Astrocyte (in vitro differentiated cells and primary cell): ENCODE measurements at regions not wholly inside any gene's neighbourhood (a gene's known extent, or its start where the extent isn't known, plus 50 kb on each side); places are given as distances from the start of the nearest gene placed in this dataset.

ENCODE experiments used
- DNase-seq: peaks from one replicate; pipeline ENCODE4 v3.0.0-alpha.2; 2010; ENCODE audit warnings: low read depth
- FAIRE-seq: peaks from 2 replicates; lab custom pipeline; 2011; peaks lifted over from hg19 to GRCh38; lab: Jason Lieb, UNC
- H2AFZ ChIP-seq: 2 replicates; pipeline ENCODE4 v1.6.0; 2012; ENCODE audit warnings: low read depth, low read length, inconsistent platforms
- H3K27ac ChIP-seq: 2 replicates; pipeline ENCODE4 v1.5.1; 2011; ENCODE audit warnings: low read depth, low read length, inconsistent platforms
- H3K27me3 ChIP-seq: 2 replicates; pipeline ENCODE4 v1.6.0; 2011; ENCODE audit warnings: low read length, inconsistent platforms; ENCODE audit not compliant: insufficient read depth
- H3K36me3 ChIP-seq: 2 replicates; pipeline ENCODE4 v1.5.1; 2011; ENCODE audit warnings: low read length, inconsistent platforms; ENCODE audit not compliant: insufficient read depth
- H3K4me1 ChIP-seq: 2 replicates; pipeline ENCODE4 v1.5.1; 2011; ENCODE audit warnings: low read length, inconsistent platforms; ENCODE audit not compliant: insufficient read depth
- H3K4me2 ChIP-seq: 2 replicates; pipeline ENCODE4 v1.6.0; 2012; ENCODE audit warnings: low read length, inconsistent platforms
- H3K4me3 ChIP-seq: 2 replicates; pipeline ENCODE4 v1.5.1; 2011; ENCODE audit warnings: low read depth, mild to moderate bottlenecking, low read length, inconsistent platforms; ENCODE audit not compliant: insufficient read depth
- H3K79me2 ChIP-seq: 2 replicates; pipeline ENCODE4 v1.6.0; 2012; ENCODE audit warnings: mild to moderate bottlenecking, low read length, inconsistent platforms; ENCODE audit not compliant: insufficient read depth
- H3K9ac ChIP-seq: 2 replicates; pipeline ENCODE4 v1.6.0; 2012; ENCODE audit warnings: mild to moderate bottlenecking, low read length, inconsistent platforms
- H3K9me3 ChIP-seq: 2 replicates; pipeline ENCODE4 v1.5.1; 2012; ENCODE audit warnings: low read depth, mild to moderate bottlenecking, low read length, inconsistent platforms; ENCODE audit not compliant: insufficient read depth
- H4K20me1 ChIP-seq: 2 replicates; pipeline ENCODE4 v1.6.0; 2012; ENCODE audit warnings: low read length, inconsistent platforms; ENCODE audit not compliant: insufficient read depth
- H3K27ac Mint-ChIP-seq: one replicate; pipeline ENCODE4 v1.8.0; 2021; ENCODE audit warnings: mild to moderate bottlenecking, mixed read lengths; ENCODE audit not compliant: unreplicated experiment
- H3K27me3 Mint-ChIP-seq: one replicate; pipeline ENCODE4 v1.8.0; 2021; ENCODE audit warnings: low read depth, mixed read lengths; ENCODE audit not compliant: unreplicated experiment
- H3K36me3 Mint-ChIP-seq: one replicate; pipeline ENCODE4 v1.8.0; 2021; ENCODE audit warnings: low read depth, mixed read lengths; ENCODE audit not compliant: unreplicated experiment
- H3K4me1 Mint-ChIP-seq: one replicate; pipeline ENCODE4 v1.8.0; 2021; ENCODE audit warnings: low read depth, mixed read lengths; ENCODE audit not compliant: unreplicated experiment
- H3K4me3 Mint-ChIP-seq: one replicate; pipeline ENCODE4 v1.8.0; 2021; ENCODE audit warnings: mild to moderate bottlenecking, moderate library complexity, mixed read lengths; ENCODE audit not compliant: unreplicated experiment
- H3K9me3 Mint-ChIP-seq: one replicate; pipeline ENCODE4 v1.8.0; 2021; ENCODE audit warnings: mild to moderate bottlenecking, mixed read lengths; ENCODE audit not compliant: unreplicated experiment
- EZH2 ChIP-seq: IDR thresholded peaks from 2 replicates; pipeline ENCODE4 v1.6.1; 2012; ENCODE audit warnings: mild to moderate bottlenecking, low read length, inconsistent platforms; ENCODE audit not compliant: insufficient read depth
- TF ChIP-seq, protein P1 (sequence below): IDR thresholded peaks from 2 replicates; pipeline ENCODE4 v1.5.1; 2011; ENCODE audit warnings: low read depth, mild to moderate bottlenecking, inconsistent platforms, low read length, moderate library complexity; ENCODE audit not compliant: insufficient read depth

DNA sequence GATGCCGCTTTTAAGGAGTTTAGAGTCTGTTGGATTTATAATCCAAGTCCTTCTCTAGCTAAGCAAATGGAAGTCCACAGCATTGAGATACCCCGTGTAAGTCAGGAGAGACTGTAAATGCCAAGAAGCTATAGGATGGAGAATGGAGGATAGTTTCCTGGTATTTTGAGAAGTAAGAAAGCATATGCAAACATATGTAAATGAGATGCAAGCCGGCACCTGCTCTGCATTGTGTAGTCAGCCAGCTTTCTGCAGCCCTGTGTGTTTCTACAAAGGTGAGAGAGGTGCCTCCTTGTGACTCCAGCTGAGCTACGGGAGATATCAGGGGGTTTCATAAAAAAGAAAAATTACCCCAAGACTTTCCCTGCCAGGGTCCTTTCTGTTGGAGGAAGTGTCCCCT, 176.3 kb downstream of the RPS24 start:
- H3K9me3 ChIP-seq = no peaks in the 10 kb centered on the region
- no peaks in the 10 kb centered on the region for H4K20me1 ChIP-seq
- peaks cover 2% of the 10 kb centered on the region for H3K4me1 Mint-ChIP-seq
- H3K36me3 ChIP-seq = no peaks in the 10 kb centered on the region
- no peaks in the 10 kb centered on the region for H3K79me2 ChIP-seq
- no peak overlapping the region for H3K4me3 Mint-ChIP-seq
- FAIRE-seq (no peak), DNase-seq (no peak)
- H3K9ac ChIP-seq = no peak overlapping the region
- H3K27ac ChIP-seq = no peak overlapping the region
- peaks cover 52% of the 10 kb centered on the region for H3K27me3 Mint-ChIP-seq
- H3K4me3 ChIP-seq = no peak overlapping the region
- peaks cover 2% of the 10 kb centered on the region for H3K36me3 Mint-ChIP-seq
- peaks cover 3% of the 10 kb centered on the region for H3K9me3 Mint-ChIP-seq
- H3K27me3 ChIP-seq = peaks cover 8% of the 10 kb centered on the region
- no peak overlapping the region for H2AFZ ChIP-seq
- TF ChIP-seq EZH2 = no peak
- TF ChIP-seq, protein P1, sequence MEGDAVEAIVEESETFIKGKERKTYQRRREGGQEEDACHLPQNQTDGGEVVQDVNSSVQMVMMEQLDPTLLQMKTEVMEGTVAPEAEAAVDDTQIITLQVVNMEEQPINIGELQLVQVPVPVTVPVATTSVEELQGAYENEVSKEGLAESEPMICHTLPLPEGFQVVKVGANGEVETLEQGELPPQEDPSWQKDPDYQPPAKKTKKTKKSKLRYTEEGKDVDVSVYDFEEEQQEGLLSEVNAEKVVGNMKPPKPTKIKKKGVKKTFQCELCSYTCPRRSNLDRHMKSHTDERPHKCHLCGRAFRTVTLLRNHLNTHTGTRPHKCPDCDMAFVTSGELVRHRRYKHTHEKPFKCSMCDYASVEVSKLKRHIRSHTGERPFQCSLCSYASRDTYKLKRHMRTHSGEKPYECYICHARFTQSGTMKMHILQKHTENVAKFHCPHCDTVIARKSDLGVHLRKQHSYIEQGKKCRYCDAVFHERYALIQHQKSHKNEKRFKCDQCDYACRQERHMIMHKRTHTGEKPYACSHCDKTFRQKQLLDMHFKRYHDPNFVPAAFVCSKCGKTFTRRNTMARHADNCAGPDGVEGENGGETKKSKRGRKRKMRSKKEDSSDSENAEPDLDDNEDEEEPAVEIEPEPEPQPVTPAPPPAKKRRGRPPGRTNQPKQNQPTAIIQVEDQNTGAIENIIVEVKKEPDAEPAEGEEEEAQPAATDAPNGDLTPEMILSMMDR = no peak
- H3K4me1 ChIP-seq = peaks cover 5% of the 10 kb centered on the region
- H3K4me2 ChIP-seq = no peak overlapping the region
- H3K27ac Mint-ChIP-seq = no peak overlapping the region

DNA sequence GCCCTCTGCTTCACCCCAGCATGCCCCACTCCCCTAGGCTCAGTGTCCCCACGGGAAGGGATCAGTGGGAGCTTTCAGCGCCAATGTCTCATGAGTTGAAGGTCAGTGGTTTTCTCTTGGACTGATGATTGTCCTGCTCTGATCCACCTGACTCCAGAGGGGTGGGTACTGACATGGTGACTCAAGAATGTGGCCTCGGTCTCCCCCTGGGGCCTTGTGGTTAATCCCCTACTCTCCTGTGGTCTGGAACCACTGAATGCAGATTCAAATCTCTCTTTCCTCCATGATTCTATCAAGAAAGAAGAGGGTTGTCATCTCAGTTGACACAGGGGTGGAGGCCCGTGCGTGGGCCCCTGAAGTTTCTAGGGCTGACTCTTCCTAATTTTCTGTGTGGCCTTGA, 176.9 kb downstream of the RPS24 start:
- Histone ChIP-seq H3K79me2 (no peaks in the 10 kb centered on the region), H3K27ac (no peak overlapping the region), H3K4me3 (no peak overlapping the region), H3K4me1 (peaks cover 7% of the 10 kb centered on the region), H3K9me3 (no peaks in the 10 kb centered on the region), H4K20me1 (no peaks in the 10 kb centered on the region), H2AFZ (no peak overlapping the region), H3K27me3 (peaks cover 8% of the 10 kb centered on the region), H3K9ac (no peak overlapping the region), H3K4me2 (no peak overlapping the region), H3K36me3 (no peaks in the 10 kb centered on the region)
- Mint-ChIP-seq H3K27me3 (peaks cover 58% of the 10 kb centered on the region), H3K27ac (no peak overlapping the region), H3K4me3 (no peak overlapping the region), H3K4me1 (peaks cover 2% of the 10 kb centered on the region), H3K36me3 (peaks cover 2% of the 10 kb centered on the region), H3K9me3 (peaks cover 3% of the 10 kb centered on the region)
- DNase-seq (no peak), FAIRE-seq (no peak)
- TF ChIP-seq, protein P1 = no peak
- no peak for TF ChIP-seq EZH2

DNA sequence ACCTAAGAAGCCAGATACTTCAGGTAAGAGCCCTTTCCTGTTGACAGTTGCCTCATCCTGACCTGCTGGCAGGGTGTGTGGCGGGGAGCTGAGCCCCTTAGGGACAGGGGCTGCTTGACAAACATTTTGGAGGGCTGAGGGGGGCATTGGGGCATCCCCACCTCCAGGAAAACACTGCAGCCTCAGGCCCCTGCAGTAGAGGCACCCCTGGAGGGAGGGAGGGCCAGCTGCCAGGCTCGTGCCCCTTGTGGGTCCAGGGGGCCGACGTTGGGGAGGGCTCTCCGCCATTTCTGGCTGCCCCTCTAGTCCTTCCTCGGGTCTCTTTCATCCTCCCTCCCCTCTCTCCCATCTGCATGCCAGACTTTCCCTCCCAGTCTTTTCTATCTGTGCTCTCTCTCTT, 177.3 kb downstream of the RPS24 start:
- TF ChIP-seq, protein P1 = no peak
- TF ChIP-seq EZH2 = no peak
- peaks cover 55% of the 10 kb centered on the region for H3K27me3 Mint-ChIP-seq
- H3K27ac Mint-ChIP-seq = no peak overlapping the region
- Histone ChIP-seq H3K4me1 (peaks cover 12% of the 10 kb centered on the region), H3K27me3 (peaks cover 10% of the 10 kb centered on the region), H2AFZ (no peak overlapping the region), H3K9ac (no peak overlapping the region), H3K9me3 (no peaks in the 10 kb centered on the region), H3K4me3 (no peak overlapping the region), H3K27ac (no peak overlapping the region), H3K79me2 (no peaks in the 10 kb centered on the region), H4K20me1 (no peaks in the 10 kb centered on the region), H3K4me2 (no peak overlapping the region), H3K36me3 (no peaks in the 10 kb centered on the region)
- H3K4me1 Mint-ChIP-seq = peaks cover 2% of the 10 kb centered on the region
- peaks cover 3% of the 10 kb centered on the region for H3K9me3 Mint-ChIP-seq
- peaks cover 2% of the 10 kb centered on the region for H3K36me3 Mint-ChIP-seq
- no peak for FAIRE-seq
- DNase-seq = no peak
- H3K4me3 Mint-ChIP-seq = no peak overlapping the region
